ENCODE measurements at regions not wholly inside any gene's neighbourhood (a gene's known extent, or its start where the extent isn't known, plus 50 kb on each side); places are given as distances from the start of the nearest gene placed in this dataset.

GRCh38 chr11:43545610-43546009 lies 134.9 kb upstream of the HSD17B12 start:
- no peak overlapping the region for H3K4me3 Mint-ChIP-seq (ENCODE audit: low read depth)
- H3K27me3 Mint-ChIP-seq: peaks cover 49% of the 10 kb centered on the region
- H3K36me3 Mint-ChIP-seq (ENCODE audit: insufficient read depth): no peaks in the 10 kb centered on the region

GRCh38 chr11:43546561-43547429 lies 133.7 kb upstream of the HSD17B12 start:
- H3K4me1 Mint-ChIP-seq (ENCODE audit: low read depth): peaks cover 2% of the 10 kb centered on the region
- no peaks in the 10 kb centered on the region for H3K36me3 Mint-ChIP-seq (ENCODE audit: insufficient read depth)
- H3K4me3 Mint-ChIP-seq (ENCODE audit: low read depth): peak overlapping the region; percentile 68
- H3K27ac Mint-ChIP-seq: peak overlapping the region; percentile 93
- no peak for DNase-seq (ENCODE audit: low spot score, unreplicated experiment)
- no peak for TF ChIP-seq CTCF (IDR thresholded peaks at IDR 0.05; ENCODE audit: unreplicated experiment)
- H3K27me3 Mint-ChIP-seq: peaks cover 59% of the 10 kb centered on the region
- no peaks in the 10 kb centered on the region for H3K9me3 Mint-ChIP-seq (ENCODE audit: low read depth)

More at GRCh38 chr11:43545610-43546009, 134.9 kb upstream of the HSD17B12 start:
- Mint-ChIP-seq H3K4me1 (ENCODE audit: low read depth) (peaks cover 2% of the 10 kb centered on the region), H3K9me3 (ENCODE audit: low read depth) (no peaks in the 10 kb centered on the region), H3K27ac (no peak overlapping the region)
- DNase-seq (ENCODE audit: low spot score, unreplicated experiment): no peak
- TF ChIP-seq CTCF (IDR thresholded peaks at IDR 0.05; ENCODE audit: unreplicated experiment): no peak

GRCh38 chr11:43547430-43547831 lies 133.1 kb upstream of the HSD17B12 start:
- peak overlapping the region; percentile 68 for H3K4me3 Mint-ChIP-seq (ENCODE audit: low read depth)

GRCh38 chr11:43547889-43548381 lies 132.6 kb upstream of the HSD17B12 start:
- Mint-ChIP-seq H3K36me3 (ENCODE audit: insufficient read depth) (no peaks in the 10 kb centered on the region), H3K27me3 (peaks cover 59% of the 10 kb centered on the region)

More at GRCh38 chr11:43547430-43547831, 133.1 kb upstream of the HSD17B12 start:
- H3K36me3 Mint-ChIP-seq (ENCODE audit: insufficient read depth): no peaks in the 10 kb centered on the region
- no peak for DNase-seq (ENCODE audit: low spot score, unreplicated experiment)
- H3K9me3 Mint-ChIP-seq (ENCODE audit: low read depth): no peaks in the 10 kb centered on the region
- TF ChIP-seq CTCF (IDR thresholded peaks at IDR 0.05; ENCODE audit: unreplicated experiment): no peak
- no peak overlapping the region for H3K27ac Mint-ChIP-seq
- H3K4me1 Mint-ChIP-seq (ENCODE audit: low read depth): peaks cover 2% of the 10 kb centered on the region
- H3K27me3 Mint-ChIP-seq: peaks cover 59% of the 10 kb centered on the region

More at GRCh38 chr11:43547889-43548381, 132.6 kb upstream of the HSD17B12 start:
- no peak for DNase-seq (ENCODE audit: low spot score, unreplicated experiment)
- TF ChIP-seq CTCF (IDR thresholded peaks at IDR 0.05; ENCODE audit: unreplicated experiment): no peak
- H3K4me3 Mint-ChIP-seq (ENCODE audit: low read depth): peak overlapping the region; percentile 15
- no peak overlapping the region for H3K27ac Mint-ChIP-seq
- H3K4me1 Mint-ChIP-seq (ENCODE audit: low read depth): peaks cover 2% of the 10 kb centered on the region
- H3K9me3 Mint-ChIP-seq (ENCODE audit: low read depth): no peaks in the 10 kb centered on the region
